Activated CD8-positive, alpha-beta T cell treated with anti-CD3 and anti-CD28 coated beads for 36 hours (primary cell): ENCODE measurements at regions not wholly inside any gene's neighbourhood (a gene's known extent, or its start where the extent isn't known, plus 50 kb on each side); places are given as distances from the start of the nearest gene placed in this dataset.

Source experiments
- ATAC-seq: fragments of 200-7000 bp; cut with Tn5 transposase; one replicate; pipeline ENCODE4 v1.10.0; 2021; ENCODE audit warnings: mild to moderate bottlenecking, moderate library complexity
- CTCF ChIA-PET: fragments of 350-600 bp; sonication (Branson Sonifier 250); formaldehyde crosslinking; loops from one replicate; lab custom pipeline; 2021; ENCODE audit warnings: antibody characterized with exemption; lab: Charles Lee
- POLR2A ChIA-PET: fragments of 350-600 bp; sonication (Branson Sonifier 250); formaldehyde crosslinking; loops from one replicate; lab custom pipeline; 2021; ENCODE audit warnings: antibody characterized with exemption; lab: Charles Lee
- DNase-seq: peaks from one replicate; pipeline ENCODE4 v3.0.0-alpha.2; 2020
- H3K27ac Mint-ChIP-seq: one replicate; pipeline ENCODE4 v1.8.0; 2021; ENCODE audit warnings: mild to moderate bottlenecking, mixed read lengths
- H3K27me3 Mint-ChIP-seq: one replicate; pipeline ENCODE4 v1.8.0; 2021; ENCODE audit warnings: mixed read lengths
- H3K36me3 Mint-ChIP-seq: one replicate; pipeline ENCODE4 v1.8.0; 2021; ENCODE audit warnings: low read depth, mixed read lengths
- H3K4me1 Mint-ChIP-seq: one replicate; pipeline ENCODE4 v1.8.0; 2021; ENCODE audit warnings: low read depth, mixed read lengths
- H3K4me3 Mint-ChIP-seq: one replicate; pipeline ENCODE4 v1.8.0; 2021; ENCODE audit warnings: mild to moderate bottlenecking, moderate library complexity, mixed read lengths
- H3K9me3 Mint-ChIP-seq: one replicate; pipeline ENCODE4 v1.8.0; 2021; ENCODE audit warnings: mixed read lengths
- intact Hi-C: fragments of 100-400 bp; cut with micrococcal nuclease; formaldehyde crosslinking; loops from one replicate; pipeline ENCODE4 v1.10.0; 2022
- TF ChIP-seq, protein P1 (sequence below): fragments of 200-600 bp; IDR thresholded peaks from one replicate; pipeline ENCODE4 v1.8.0; 2022; ENCODE audit warnings: antibody characterized with exemption, mild to moderate bottlenecking

GRCh38 chr10:94173594-94173993 is 179.9 kb downstream of the PLCE1 start:
- DNase-seq (no peak), ATAC-seq (no peak)
- no peaks in the 10 kb centered on the region for H3K9me3 Mint-ChIP-seq
- intact Hi-C loops: no loop called here
- TF ChIP-seq, protein P1, sequence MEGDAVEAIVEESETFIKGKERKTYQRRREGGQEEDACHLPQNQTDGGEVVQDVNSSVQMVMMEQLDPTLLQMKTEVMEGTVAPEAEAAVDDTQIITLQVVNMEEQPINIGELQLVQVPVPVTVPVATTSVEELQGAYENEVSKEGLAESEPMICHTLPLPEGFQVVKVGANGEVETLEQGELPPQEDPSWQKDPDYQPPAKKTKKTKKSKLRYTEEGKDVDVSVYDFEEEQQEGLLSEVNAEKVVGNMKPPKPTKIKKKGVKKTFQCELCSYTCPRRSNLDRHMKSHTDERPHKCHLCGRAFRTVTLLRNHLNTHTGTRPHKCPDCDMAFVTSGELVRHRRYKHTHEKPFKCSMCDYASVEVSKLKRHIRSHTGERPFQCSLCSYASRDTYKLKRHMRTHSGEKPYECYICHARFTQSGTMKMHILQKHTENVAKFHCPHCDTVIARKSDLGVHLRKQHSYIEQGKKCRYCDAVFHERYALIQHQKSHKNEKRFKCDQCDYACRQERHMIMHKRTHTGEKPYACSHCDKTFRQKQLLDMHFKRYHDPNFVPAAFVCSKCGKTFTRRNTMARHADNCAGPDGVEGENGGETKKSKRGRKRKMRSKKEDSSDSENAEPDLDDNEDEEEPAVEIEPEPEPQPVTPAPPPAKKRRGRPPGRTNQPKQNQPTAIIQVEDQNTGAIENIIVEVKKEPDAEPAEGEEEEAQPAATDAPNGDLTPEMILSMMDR: no peak
- no peaks in the 10 kb centered on the region for H3K4me1 Mint-ChIP-seq
- ChIA-PET POLR2A (no interaction called here), CTCF (interaction anchor here (1.0 kb wide), 1 partner anchor 10 kb away, joined by 3 read pairs; no protein-coding TSS in a partner anchor)
- no peak overlapping the region for H3K27ac Mint-ChIP-seq
- no peak overlapping the region for H3K4me3 Mint-ChIP-seq
- no peaks in the 10 kb centered on the region for H3K27me3 Mint-ChIP-seq
- no peaks in the 10 kb centered on the region for H3K36me3 Mint-ChIP-seq

GRCh38 chr10:94174838-94175237 is 181.1 kb downstream of the PLCE1 start:
- intact Hi-C loops: no loop called here
- no peaks in the 10 kb centered on the region for H3K4me1 Mint-ChIP-seq
- H3K27ac Mint-ChIP-seq: no peak overlapping the region
- DNase-seq (no peak), ATAC-seq (no peak)
- H3K36me3 Mint-ChIP-seq: no peaks in the 10 kb centered on the region
- ChIA-PET POLR2A (no interaction called here), CTCF (no interaction called here)
- H3K4me3 Mint-ChIP-seq: no peak overlapping the region
- no peaks in the 10 kb centered on the region for H3K9me3 Mint-ChIP-seq
- TF ChIP-seq, protein P1: no peak
- no peaks in the 10 kb centered on the region for H3K27me3 Mint-ChIP-seq

- POLR2A ChIA-PET: no interaction called here
- H3K36me3 Mint-ChIP-seq: no peaks in the 10 kb centered on the region
- no peak overlapping the region for H3K27ac Mint-ChIP-seq
- no peaks in the 10 kb centered on the region for H3K27me3 Mint-ChIP-seq
- intact Hi-C loops: no loop called here
- no peaks in the 10 kb centered on the region for H3K9me3 Mint-ChIP-seq
- CTCF ChIA-PET: no interaction called here
- DNase-seq (no peak), ATAC-seq (no peak)
- TF ChIP-seq, protein P1: no peak
- no peaks in the 10 kb centered on the region for H3K4me1 Mint-ChIP-seq
- H3K4me3 Mint-ChIP-seq: no peak overlapping the region
These were observed 184.1 kb downstream of the NOC3L start for GRCh38 chr10:94178475-94179253.

- no peaks in the 10 kb centered on the region for H3K4me1 Mint-ChIP-seq
- no peaks in the 10 kb centered on the region for H3K36me3 Mint-ChIP-seq
- no peaks in the 10 kb centered on the region for H3K27me3 Mint-ChIP-seq
- TF ChIP-seq, protein P1: no peak
- no peak for DNase-seq
- H3K27ac Mint-ChIP-seq: no peak overlapping the region
- ATAC-seq: no peak
- H3K9me3 Mint-ChIP-seq: no peaks in the 10 kb centered on the region
- no peak overlapping the region for H3K4me3 Mint-ChIP-seq
- ChIA-PET CTCF (no interaction called here), POLR2A (no interaction called here)
- intact Hi-C loops: no loop called here
These were observed 182.2 kb downstream of the NOC3L start for GRCh38 chr10:94180576-94180975.

- peak; percentile 5 for DNase-seq
These were observed 179.0 kb downstream of the NOC3L start for GRCh38 chr10:94183666-94184264.

More at GRCh38 chr10:94183666-94184264, 179.0 kb downstream of the NOC3L start:
- peak; percentile 49 for ATAC-seq
- no peaks in the 10 kb centered on the region for H3K36me3 Mint-ChIP-seq
- ChIA-PET CTCF (interaction anchor here (0.9 kb wide), 1 partner anchor 10 kb away, joined by 3 read pairs; no protein-coding TSS in a partner anchor), POLR2A (no interaction called here)
- no peaks in the 10 kb centered on the region for H3K27me3 Mint-ChIP-seq
- H3K27ac Mint-ChIP-seq: no peak overlapping the region
- H3K4me1 Mint-ChIP-seq: no peaks in the 10 kb centered on the region
- intact Hi-C loops: no loop called here
- TF ChIP-seq, protein P1: no peak
- H3K4me3 Mint-ChIP-seq: no peak overlapping the region
- H3K9me3 Mint-ChIP-seq: no peaks in the 10 kb centered on the region
